ENCODE measurements at regions not wholly inside any gene's neighbourhood (a gene's known extent, or its start where the extent isn't known, plus 50 kb on each side); places are given as distances from the start of the nearest gene placed in this dataset.

DNA sequence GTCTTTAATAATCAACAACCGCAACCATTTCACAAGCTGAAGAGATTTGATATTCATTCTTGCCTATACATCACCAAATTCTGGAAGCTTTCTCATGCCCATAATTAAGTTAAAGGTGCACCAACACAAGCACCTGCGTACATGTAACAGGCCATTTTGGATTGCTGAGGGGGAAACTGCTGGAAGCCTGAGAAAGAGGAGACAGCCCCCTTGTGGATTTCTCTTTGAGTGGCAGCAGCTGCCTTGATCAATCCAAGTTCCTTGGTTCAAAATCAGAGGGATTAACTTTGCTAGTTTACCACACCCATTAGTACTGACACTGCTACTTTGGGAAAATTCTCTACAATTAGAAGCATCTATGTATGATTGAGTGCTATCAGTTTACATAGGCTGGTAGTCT, 321.1 kb downstream of the NOVA1 start:
- Mint-ChIP-seq H3K9me3 (peaks cover 0 to 9% (median 7%) of the 10 kb centered on the region in 3 donors), H3K4me1 (no peaks in the 10 kb centered on the region), H3K27me3 (no peaks in the 10 kb centered on the region), H3K36me3 (peaks cover 1% of the 10 kb centered on the region), H3K27ac (no peak overlapping the region), H3K4me3 (no peak overlapping the region)

DNA sequence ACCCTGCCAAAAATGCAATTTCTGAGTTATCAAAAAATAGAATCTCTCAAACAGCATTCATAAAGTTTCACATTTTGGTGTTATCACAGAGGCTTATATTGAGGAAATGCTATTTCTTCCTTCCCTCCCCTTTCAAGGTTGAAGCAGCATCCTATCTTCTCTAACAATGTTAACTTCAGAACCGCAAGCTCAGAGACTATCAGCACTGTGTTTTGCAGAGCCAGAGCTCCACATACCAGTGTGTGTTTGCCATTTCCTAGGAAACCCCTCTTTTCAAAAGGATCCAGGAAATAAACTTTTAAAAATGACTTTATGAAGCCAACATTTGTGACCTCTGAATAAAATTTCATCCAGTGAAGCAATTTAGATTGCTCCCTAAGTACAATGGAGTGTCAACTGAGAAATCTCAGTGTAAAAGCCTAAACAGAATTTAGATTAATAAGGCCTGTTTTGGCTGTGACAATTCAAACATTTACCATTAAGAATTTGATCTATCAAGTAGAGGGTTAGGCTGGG, 332.6 kb downstream of the NOVA1 start:
- Mint-ChIP-seq H3K27me3 (no peaks in the 10 kb centered on the region), H3K9me3 (peaks cover 3 to 14% (median 5%) of the 10 kb centered on the region in 3 donors), H3K4me1 (no peaks in the 10 kb centered on the region), H3K36me3 (no peaks in the 10 kb centered on the region), H3K27ac (no peak overlapping the region), H3K4me3 (no peak overlapping the region)

DNA sequence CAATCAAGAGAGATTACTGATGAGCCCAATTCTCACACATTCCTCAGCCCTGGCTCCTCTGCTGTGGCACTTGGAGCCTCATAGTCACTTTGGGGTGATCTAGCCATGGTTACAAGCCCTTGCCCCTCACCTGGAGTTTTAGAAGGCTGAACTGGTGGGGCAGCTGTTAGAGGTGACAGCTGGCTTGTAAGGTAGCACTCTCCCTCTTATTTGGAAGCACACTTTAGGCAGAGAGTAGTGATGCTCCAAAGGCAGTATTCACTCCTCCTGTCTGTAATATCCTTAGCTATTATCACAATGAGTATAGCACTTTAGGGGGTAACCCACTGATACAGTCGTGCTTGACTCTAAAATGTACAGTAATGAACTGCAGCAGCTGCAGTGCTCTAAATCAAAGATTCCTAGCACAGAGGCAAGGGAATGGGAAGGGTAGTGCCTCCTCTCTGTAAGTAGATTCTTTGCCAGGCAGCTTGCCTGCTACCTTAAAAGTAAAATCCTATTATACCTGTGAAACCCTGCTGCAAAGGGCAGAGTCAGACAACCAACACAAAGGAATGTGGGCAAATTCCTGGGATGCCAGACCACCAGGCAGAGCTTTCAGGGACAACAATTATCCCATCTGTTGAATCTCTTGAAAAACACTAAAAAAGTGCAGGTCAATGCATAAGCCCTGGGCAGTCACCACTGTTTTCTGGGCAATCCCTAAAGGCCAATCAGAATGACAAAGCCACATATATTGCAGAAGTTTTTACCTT, 336.3 kb downstream of the NOVA1 start:
- H3K27ac Mint-ChIP-seq: no peak overlapping the region
- H3K4me1 Mint-ChIP-seq: no peaks in the 10 kb centered on the region
- H3K9me3 Mint-ChIP-seq: peaks cover 3 to 17% (median 8%) of the 10 kb centered on the region in 3 donors
- no peaks in the 10 kb centered on the region for H3K36me3 Mint-ChIP-seq
- H3K4me3 Mint-ChIP-seq: no peak overlapping the region
- no peaks in the 10 kb centered on the region for H3K27me3 Mint-ChIP-seq

GRCh38 chr14:26255213-26255612, 342.6 kb downstream of the NOVA1 start:
- H3K9me3 Mint-ChIP-seq: peaks cover 4 to 11% (median 6%) of the 10 kb centered on the region in 3 donors
- H3K4me1 Mint-ChIP-seq: no peaks in the 10 kb centered on the region
- H3K36me3 Mint-ChIP-seq: no peaks in the 10 kb centered on the region
- no peaks in the 10 kb centered on the region for H3K27me3 Mint-ChIP-seq
- H3K27ac Mint-ChIP-seq: no peak overlapping the region
- H3K4me3 Mint-ChIP-seq: no peak overlapping the region

DNA sequence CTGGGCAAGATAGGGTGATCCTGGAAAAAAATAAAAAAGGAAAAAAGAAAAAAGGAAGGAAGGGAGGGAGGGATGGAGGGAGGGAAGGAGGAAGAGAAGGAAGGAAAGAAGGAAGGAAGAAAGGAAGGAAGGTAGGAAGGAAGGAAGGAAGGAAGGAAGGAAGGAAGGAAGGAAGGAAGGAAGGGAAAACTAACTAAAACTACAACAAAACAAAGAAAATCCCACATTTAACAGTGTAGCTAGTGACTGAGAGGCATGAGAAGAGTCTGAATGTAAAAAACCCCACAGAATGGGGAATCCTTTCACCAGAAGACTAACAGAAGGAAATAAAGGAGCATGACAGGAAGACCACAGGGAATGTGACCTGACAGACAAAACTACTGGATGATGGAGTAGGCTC, 345.7 kb downstream of the NOVA1 start:
- Mint-ChIP-seq H3K9me3 (peaks cover 4 to 9% (median 8%) of the 10 kb centered on the region in 3 donors), H3K27ac (no peak overlapping the region), H3K4me1 (no peaks in the 10 kb centered on the region), H3K27me3 (no peaks in the 10 kb centered on the region), H3K4me3 (no peak overlapping the region), H3K36me3 (no peaks in the 10 kb centered on the region)

GRCh38 chr14:26233118-26233517, 364.7 kb downstream of the NOVA1 start:
- H3K9me3 Mint-ChIP-seq: no peaks in the 10 kb centered on the region
- no peaks in the 10 kb centered on the region for H3K4me1 Mint-ChIP-seq
- peaks cover 2% of the 10 kb centered on the region for H3K36me3 Mint-ChIP-seq
- no peak overlapping the region for H3K27ac Mint-ChIP-seq
- no peak overlapping the region for H3K4me3 Mint-ChIP-seq
- H3K27me3 Mint-ChIP-seq: no peaks in the 10 kb centered on the region

- H3K27me3 Mint-ChIP-seq: no peaks in the 10 kb centered on the region
- peaks cover 3 to 14% (median 4%) of the 10 kb centered on the region in 3 donors for H3K9me3 Mint-ChIP-seq
- no peaks in the 10 kb centered on the region for H3K36me3 Mint-ChIP-seq
- H3K4me1 Mint-ChIP-seq: no peaks in the 10 kb centered on the region
- H3K27ac Mint-ChIP-seq: no peak overlapping the region
- H3K4me3 Mint-ChIP-seq: no peak overlapping the region
Measured at GRCh38 chr14:26218861-26219260, 379.0 kb downstream of the NOVA1 start.

- Mint-ChIP-seq H3K27ac (peak overlapping the region in 1 of 3 donors; percentile 20), H3K4me1 (no peaks in the 10 kb centered on the region), H3K4me3 (no peak overlapping the region), H3K9me3 (peaks cover 6 to 17% (median 6%) of the 10 kb centered on the region in 3 donors), H3K36me3 (no peaks in the 10 kb centered on the region), H3K27me3 (no peaks in the 10 kb centered on the region)
Measured at GRCh38 chr14:26217778-26218177, 380.1 kb downstream of the NOVA1 start.

DNA sequence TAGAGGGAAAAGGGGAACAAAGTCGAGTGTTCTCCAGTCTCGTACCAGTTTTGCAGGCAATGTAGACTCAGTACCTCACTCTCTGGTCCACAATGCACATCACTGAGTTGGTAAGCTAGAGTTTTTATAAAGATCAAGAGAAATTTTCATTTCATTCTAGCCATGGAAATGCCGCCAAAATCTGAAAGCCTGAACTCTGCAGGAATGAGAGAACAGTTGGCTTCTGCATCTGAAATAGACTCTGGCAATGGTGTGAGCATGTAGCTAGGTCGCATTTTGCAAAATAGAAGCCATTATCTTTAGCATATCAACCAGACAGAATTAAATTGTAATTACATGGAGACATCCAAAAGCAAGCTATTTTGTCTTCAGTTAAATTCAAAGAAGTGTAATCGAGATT, 381.0 kb downstream of the NOVA1 start:
- Mint-ChIP-seq H3K9me3 (peaks cover 6 to 19% (median 6%) of the 10 kb centered on the region in 3 donors), H3K27me3 (no peaks in the 10 kb centered on the region), H3K4me1 (no peaks in the 10 kb centered on the region)

DNA sequence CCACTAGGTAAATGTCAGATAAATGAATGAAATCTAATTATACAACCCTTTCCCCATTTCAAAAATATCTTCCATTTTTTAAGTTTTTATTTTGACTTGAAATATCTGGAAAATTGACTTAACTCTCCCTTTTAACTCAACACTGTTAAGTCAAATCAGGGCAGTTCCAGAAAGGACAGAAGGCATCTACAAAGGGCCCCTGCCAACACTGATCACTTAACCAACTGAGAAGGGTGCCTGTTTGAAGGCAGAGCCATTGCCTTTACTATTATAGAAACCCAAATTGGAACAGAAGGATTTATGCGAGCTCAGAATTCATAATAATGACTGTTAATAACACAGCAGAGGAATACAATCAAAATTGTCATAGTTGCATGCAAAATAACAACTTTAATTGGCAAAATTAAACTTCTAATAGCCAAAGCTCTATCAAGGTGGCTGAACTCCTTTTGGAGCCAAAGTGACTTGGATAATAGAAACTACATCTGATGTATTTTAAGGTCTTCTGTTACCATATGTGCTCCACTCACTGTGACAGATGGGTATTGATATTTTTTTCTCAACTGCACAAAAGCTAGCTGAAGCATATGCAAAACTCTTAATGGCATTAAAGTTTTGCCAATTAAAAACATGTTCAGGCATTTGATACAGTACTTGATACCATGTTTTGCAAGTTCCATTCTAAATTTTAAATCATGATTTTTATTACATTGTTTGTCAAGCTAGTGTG, 383.8 kb downstream of the NOVA1 start:
- Mint-ChIP-seq H3K27me3 (no peaks in the 10 kb centered on the region), H3K4me1 (no peaks in the 10 kb centered on the region)

More for the DNA sequence above, 381.0 kb downstream of the NOVA1 start:
- Mint-ChIP-seq H3K27ac (no peak overlapping the region), H3K4me3 (no peak overlapping the region), H3K36me3 (no peaks in the 10 kb centered on the region)

DNA sequence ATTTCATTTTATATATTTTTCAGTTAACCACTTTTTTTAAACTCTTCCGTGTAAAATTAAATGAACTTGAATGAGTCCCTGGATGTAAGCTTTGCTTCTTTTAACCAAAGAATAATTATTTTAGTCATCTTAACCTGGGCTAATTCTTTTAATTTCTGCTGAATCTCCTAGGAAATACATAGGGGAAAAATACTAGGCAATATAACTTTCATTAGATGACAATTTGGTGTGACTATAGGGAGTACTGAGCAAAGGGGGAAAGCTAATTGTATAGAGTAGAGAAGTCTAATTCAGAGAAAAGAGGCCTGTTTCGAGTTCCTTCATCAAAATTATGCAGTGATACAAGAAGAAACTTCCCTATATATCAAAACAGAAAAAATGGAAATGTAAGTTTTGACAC, 388.1 kb downstream of the NOVA1 start:
- Mint-ChIP-seq H3K4me1 (no peaks in the 10 kb centered on the region), H3K4me3 (no peak overlapping the region), H3K36me3 (no peaks in the 10 kb centered on the region), H3K27ac (no peak overlapping the region), H3K27me3 (peaks cover 1% of the 10 kb centered on the region), H3K9me3 (peaks cover 2 to 11% (median 5%) of the 10 kb centered on the region in 3 donors)

More for the DNA sequence above, 383.8 kb downstream of the NOVA1 start:
- no peak overlapping the region for H3K4me3 Mint-ChIP-seq
- H3K9me3 Mint-ChIP-seq: peaks cover 4 to 14% (median 6%) of the 10 kb centered on the region in 3 donors
- H3K36me3 Mint-ChIP-seq: no peaks in the 10 kb centered on the region
- no peak overlapping the region for H3K27ac Mint-ChIP-seq

- no peaks in the 10 kb centered on the region for H3K36me3 Mint-ChIP-seq
- no peak overlapping the region for H3K4me3 Mint-ChIP-seq
- H3K4me1 Mint-ChIP-seq: no peaks in the 10 kb centered on the region
- peaks cover 1% of the 10 kb centered on the region for H3K27me3 Mint-ChIP-seq
- H3K27ac Mint-ChIP-seq: no peak overlapping the region
- peaks cover 2 to 6% (median 6%) of the 10 kb centered on the region in 3 donors for H3K9me3 Mint-ChIP-seq
Measured at GRCh38 chr14:26206640-26207039, 391.2 kb downstream of the NOVA1 start.

GRCh38 chr14:26204728-26205479, 392.9 kb downstream of the NOVA1 start:
- no peak overlapping the region for H3K4me3 Mint-ChIP-seq
- peaks cover 3 to 12% (median 6%) of the 10 kb centered on the region in 3 donors for H3K9me3 Mint-ChIP-seq
- no peaks in the 10 kb centered on the region for H3K36me3 Mint-ChIP-seq
- H3K27me3 Mint-ChIP-seq: peaks cover 1% of the 10 kb centered on the region
- H3K27ac Mint-ChIP-seq: no peak overlapping the region
- no peaks in the 10 kb centered on the region for H3K4me1 Mint-ChIP-seq

- Mint-ChIP-seq H3K4me1 (no peaks in the 10 kb centered on the region), H3K4me3 (no peak overlapping the region), H3K36me3 (no peaks in the 10 kb centered on the region), H3K9me3 (peaks cover 4 to 14% (median 6%) of the 10 kb centered on the region in 3 donors), H3K27ac (no peak overlapping the region), H3K27me3 (peaks cover 1% of the 10 kb centered on the region)
Measured at GRCh38 chr14:26204366-26204727, 393.5 kb downstream of the NOVA1 start.

- Mint-ChIP-seq H3K27me3 (peaks cover 1% of the 10 kb centered on the region), H3K27ac (no peak overlapping the region), H3K36me3 (peaks cover 2% of the 10 kb centered on the region), H3K9me3 (peaks cover 4 to 18% (median 8%) of the 10 kb centered on the region in 3 donors), H3K4me3 (no peak overlapping the region), H3K4me1 (peaks cover 0 to 2% (median 0%) of the 10 kb centered on the region in 3 donors)
Measured at GRCh38 chr14:26200687-26201086, 397.1 kb downstream of the NOVA1 start.
